ENCODE measurements at regions not wholly inside any gene's neighbourhood (a gene's known extent, or its start where the extent isn't known, plus 50 kb on each side); places are given as distances from the start of the nearest gene placed in this dataset.

GRCh38 chr6:97663252-97663651, 380.2 kb upstream of the MMS22L start:
- DNase-seq: no peak
- no peak for ATAC-seq
- TF ChIP-seq CTCF (IDR thresholded peaks at IDR 0.05): no peak

DNA sequence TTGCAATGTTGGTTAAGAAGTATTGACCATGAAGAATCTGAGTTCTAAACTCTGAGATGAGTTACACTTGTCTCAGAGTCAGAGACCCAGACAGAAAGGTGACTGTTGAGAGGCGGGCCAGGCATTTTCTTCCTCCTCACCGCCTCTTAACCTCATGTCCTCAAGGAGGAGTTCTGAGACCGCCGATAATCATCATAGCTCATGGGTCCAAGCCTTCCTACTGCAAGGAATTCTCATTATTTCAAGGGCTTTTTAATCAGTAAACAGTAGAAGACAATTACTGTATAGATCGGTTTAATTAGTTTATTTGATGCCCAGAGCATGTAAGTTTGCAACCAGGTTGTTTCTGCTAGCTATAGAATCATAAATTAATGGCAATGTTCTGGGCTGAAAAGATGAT, 382.4 kb upstream of the MMS22L start:
- intact Hi-C loops (cut with DNase I, micrococcal nuclease): no loop called here
- Histone ChIP-seq H3K4me3 (no peak overlapping the region), H3K36me3 (ENCODE audit: low read depth) (no peaks in the 10 kb centered on the region), H3K9me3 (no peaks in the 10 kb centered on the region), H3K4me1 (ENCODE audit: low read depth) (no peaks in the 10 kb centered on the region)
- DNase-seq (no peak), ATAC-seq (no peak)
- no peak for TF ChIP-seq CTCF (IDR thresholded peaks at IDR 0.05)

More at GRCh38 chr6:97663252-97663651, 380.2 kb upstream of the MMS22L start:
- H3K4me1 ChIP-seq (ENCODE audit: low read depth): no peaks in the 10 kb centered on the region
- H3K4me3 ChIP-seq: no peak overlapping the region
- H3K36me3 ChIP-seq (ENCODE audit: low read depth): no peaks in the 10 kb centered on the region
- intact Hi-C loops (cut with DNase I, micrococcal nuclease): no loop called here
- H3K9me3 ChIP-seq: no peaks in the 10 kb centered on the region

DNA sequence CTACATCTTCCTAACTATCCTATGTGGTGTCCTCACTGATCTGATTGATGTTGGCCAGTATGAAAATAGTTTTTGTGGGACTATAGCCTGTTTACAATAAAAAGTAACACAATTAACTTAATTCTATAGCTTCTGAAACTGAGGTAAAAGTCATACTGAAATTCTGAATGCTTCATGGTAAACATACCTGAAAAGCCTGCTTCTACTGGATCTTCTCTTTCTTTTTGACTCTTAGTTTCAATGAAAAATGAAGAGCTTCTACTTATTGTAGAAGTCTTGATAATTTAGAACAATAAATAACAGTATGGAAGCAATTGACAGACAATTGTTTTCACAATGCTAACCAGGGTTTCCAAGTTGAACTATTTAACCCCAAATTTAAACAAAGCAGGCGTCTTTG, 383.9 kb upstream of the MMS22L start:
- intact Hi-C loops (cut with DNase I, micrococcal nuclease): no loop called here
- Histone ChIP-seq H3K9me3 (no peaks in the 10 kb centered on the region), H3K36me3 (ENCODE audit: low read depth) (no peaks in the 10 kb centered on the region), H3K4me3 (no peak overlapping the region), H3K4me1 (ENCODE audit: low read depth) (no peaks in the 10 kb centered on the region)
- no peak for TF ChIP-seq CTCF (IDR thresholded peaks at IDR 0.05)
- DNase-seq: no peak
- no peak for ATAC-seq

GRCh38 chr6:97668716-97669115, 385.7 kb upstream of the MMS22L start:
- intact Hi-C loops (cut with DNase I, micrococcal nuclease): no loop called here
- H3K4me3 ChIP-seq: no peak overlapping the region

GRCh38 chr6:97669191-97670031, 386.4 kb upstream of the MMS22L start:
- no peaks in the 10 kb centered on the region for H3K4me1 ChIP-seq (ENCODE audit: low read depth)
- intact Hi-C loops (cut with DNase I, micrococcal nuclease): no loop called here
- no peak for TF ChIP-seq CTCF (IDR thresholded peaks at IDR 0.05)
- H3K9me3 ChIP-seq: no peaks in the 10 kb centered on the region
- DNase-seq: no peak
- H3K4me3 ChIP-seq: no peak overlapping the region
- H3K36me3 ChIP-seq (ENCODE audit: low read depth): no peaks in the 10 kb centered on the region
- peak; percentile 42 for ATAC-seq

More at GRCh38 chr6:97668716-97669115, 385.7 kb upstream of the MMS22L start:
- Histone ChIP-seq H3K9me3 (no peaks in the 10 kb centered on the region), H3K4me1 (ENCODE audit: low read depth) (no peaks in the 10 kb centered on the region), H3K36me3 (ENCODE audit: low read depth) (no peaks in the 10 kb centered on the region)
- no peak for TF ChIP-seq CTCF (IDR thresholded peaks at IDR 0.05)
- ATAC-seq (no peak), DNase-seq (no peak)
